Upper lobe of left lung (tissue), 6 donors: ENCODE measurements at regions not wholly inside any gene's neighbourhood (a gene's known extent, or its start where the extent isn't known, plus 50 kb on each side); places are given as distances from the start of the nearest gene placed in this dataset.

Experiments used
- ATAC-seq, 2 donors: fragments of 200-7000 bp; cut with Tn5 transposase; one replicate each; pipeline ENCODE4 v1.9.1; 2022; ENCODE audit warnings: mild to moderate bottlenecking in 2 of 2, moderate library complexity in 2 of 2; ENCODE audit not compliant: low FRiP score in 2 of 2
- DNase-seq, 2 donors: peaks; one replicate each; pipeline ENCODE4 v3.0.0-alpha.2; 2019 to 2020
- H3K27ac ChIP-seq, 4 donors: fragments of 200-600 bp; sonication (generic); one replicate each; pipeline ENCODE4 v1.5.1; 2016 to 2019
- H3K27me3 ChIP-seq, 4 donors: fragments of 200-600 bp; sonication (generic); one replicate each; pipeline ENCODE4 v1.5.1; 2017 to 2019
- H3K36me3 ChIP-seq, 4 donors: fragments of 200-600 bp; sonication (generic); one replicate each; pipeline ENCODE4 v1.5.1; 2016 to 2019
- H3K4me1 ChIP-seq, 4 donors: fragments of 200-600 bp; sonication (generic); one replicate each; pipeline ENCODE4 v1.5.1; 2018 to 2019
- H3K4me3 ChIP-seq, 4 donors: fragments of 200-600 bp; sonication (generic); one replicate each; pipeline ENCODE4 v1.5.1; 2017 to 2019; ENCODE audit warnings: mild to moderate bottlenecking in 2 of 4, moderate library complexity in 1 of 4
- H3K9me3 ChIP-seq, 4 donors: fragments of 200-600 bp; sonication (generic); one replicate each; pipeline ENCODE4 v1.5.1; 2018 to 2019
- CTCF ChIP-seq, 6 experiments: fragments of 450-650 bp in 4 of 6; fragments of 200-600 bp in 2 of 6; sonication (generic) in 2 of 6; IDR thresholded peaks; one replicate each; pipeline ENCODE4 v1.5.1; 2016 to 2019; ENCODE audit warnings: antibody characterized with exemption in 6 of 6
- EP300 ChIP-seq, 4 donors: sonication (generic); formaldehyde crosslinking; IDR thresholded peaks; one replicate each; pipeline ENCODE4 v1.5.1; 2017; ENCODE audit warnings: antibody characterized with exemption in 4 of 4, control low read depth in 2 of 4
- POLR2A ChIP-seq, 4 donors: fragments of 450-650 bp; IDR thresholded peaks; one replicate each; pipeline ENCODE4 v1.5.1; 2016 to 2017; ENCODE audit warnings: antibody characterized with exemption in 4 of 4, mild to moderate bottlenecking in 2 of 4
- POLR2AphosphoS5 ChIP-seq, 2 donors: sonication (generic); formaldehyde crosslinking; IDR thresholded peaks; one replicate each; pipeline ENCODE4 v1.5.1; 2017; ENCODE audit warnings: antibody characterized with exemption in 2 of 2
- WGBS, 2 donors: methylation state at CpG; one replicate each; pipeline ENCODE4 v1.1.5; 2017 to 2018; 5-methylcytosine and 5-hydroxymethylcytosine counted together
- donor health status: DM: no; HTN: no; CAD: no; lungs with moderate emphysema.
- donor health status: DM: no; HTN: yes; CAD: no; lungs with severe emphysema.

GRCh38 chr1:222891578-222891977, 76.7 kb downstream of the DISP1 start:
- Histone ChIP-seq H3K4me1 (peaks cover 7 to 21% (median 12%) of the 10 kb centered on the region in 4 donors), H3K4me3 (no peak overlapping the region), H3K27ac (no peak overlapping the region), H3K9me3 (no peaks in the 10 kb centered on the region), H3K27me3 (no peaks in the 10 kb centered on the region), H3K36me3 (no peaks in the 10 kb centered on the region)
- no peak for DNase-seq
- no peak for TF ChIP-seq EP300 (IDR thresholded peaks at IDR 0.05)
- no peak for TF ChIP-seq CTCF (IDR thresholded peaks at IDR 0.05)
- TF ChIP-seq POLR2AphosphoS5 (IDR thresholded peaks at IDR 0.05) = no peak
- no peak for TF ChIP-seq POLR2A (IDR thresholded peaks at IDR 0.05)
- ATAC-seq = no peak

GRCh38 chr1:222892137-222892769, 77.4 kb downstream of the DISP1 start:
- ATAC-seq = no peak
- Histone ChIP-seq H3K4me3 (no peak overlapping the region), H3K27ac (no peak overlapping the region), H3K4me1 (peaks cover 7 to 17% (median 12%) of the 10 kb centered on the region in 4 donors), H3K9me3 (no peaks in the 10 kb centered on the region), H3K27me3 (no peaks in the 10 kb centered on the region), H3K36me3 (no peaks in the 10 kb centered on the region)
- DNase-seq = no peak
- TF ChIP-seq POLR2A (IDR thresholded peaks at IDR 0.05) = no peak
- TF ChIP-seq POLR2AphosphoS5 (IDR thresholded peaks at IDR 0.05) = no peak
- no peak for TF ChIP-seq EP300 (IDR thresholded peaks at IDR 0.05)
- TF ChIP-seq CTCF (IDR thresholded peaks at IDR 0.05) = no peak
- 76 to 80% methylated on average over 8 of the region's 8 CpGs for WGBS, 2 donors

- DNase-seq (peak in 1 of 2 donors; percentile 58), ATAC-seq (peak in 1 of 2 donors; percentile 51)
- WGBS, 2 donors = 95 to 98% methylated on average over 7 to 13 of the region's 13 CpGs
- no peak overlapping the region for H3K27ac ChIP-seq
- H3K9me3 ChIP-seq = no peaks in the 10 kb centered on the region
- peaks cover 7 to 20% (median 14%) of the 10 kb centered on the region in 4 donors for H3K4me1 ChIP-seq
- TF ChIP-seq POLR2AphosphoS5 (IDR thresholded peaks at IDR 0.05) (no peak), POLR2A (IDR thresholded peaks at IDR 0.05) (no peak), CTCF (IDR thresholded peaks at IDR 0.05) (no peak), EP300 (IDR thresholded peaks at IDR 0.05) (no peak)
- H3K36me3 ChIP-seq = no peaks in the 10 kb centered on the region
- no peak overlapping the region for H3K4me3 ChIP-seq
- H3K27me3 ChIP-seq = no peaks in the 10 kb centered on the region
Observed at GRCh38 chr1:222893255-222893654, 78.4 kb downstream of the DISP1 start.

GRCh38 chr1:222894331-222894730, 79.5 kb downstream of the DISP1 start:
- H3K4me3 ChIP-seq = no peak overlapping the region
- no peaks in the 10 kb centered on the region for H3K27me3 ChIP-seq
- ATAC-seq = no peak
- H3K9me3 ChIP-seq = no peaks in the 10 kb centered on the region
- TF ChIP-seq EP300 (IDR thresholded peaks at IDR 0.05) (no peak), POLR2AphosphoS5 (IDR thresholded peaks at IDR 0.05) (no peak), POLR2A (IDR thresholded peaks at IDR 0.05) (no peak), CTCF (IDR thresholded peaks at IDR 0.05) (no peak)
- no peak overlapping the region for H3K27ac ChIP-seq
- DNase-seq = peak in 1 of 2 donors; percentile 74
- 93 to 97% methylated on average over 5 to 11 of the region's 11 CpGs for WGBS, 2 donors
- H3K36me3 ChIP-seq = no peaks in the 10 kb centered on the region
- peaks cover 5 to 17% (median 15%) of the 10 kb centered on the region in 4 donors for H3K4me1 ChIP-seq
